Lung (tissue), 11 donors: ENCODE measurements at regions not wholly inside any gene's neighbourhood (a gene's known extent, or its start where the extent isn't known, plus 50 kb on each side); places are given as distances from the start of the nearest gene placed in this dataset.

ENCODE experiments used
- ATAC-seq: fragments of 200-7000 bp; cut with Tn5 transposase; one replicate; pipeline ENCODE4 v1.9.1; 2020; ENCODE audit warnings: moderate number of reproducible peaks; ENCODE audit not compliant: insufficient read depth, low FRiP score
- DNase-seq, 3 donors: peaks; one replicate each; pipeline ENCODE4 v3.0.0-alpha.2; 2013 to 2017
- H3K27ac ChIP-seq, 2 donors: one replicate each; pipeline ENCODE4 v1.5.1; 2013; ENCODE audit warnings: mild to moderate bottlenecking in 2 of 2, moderate library complexity in 2 of 2, control low read depth in 1 of 2, inconsistent platforms in 1 of 2, low read depth in 1 of 2, low read length in 1 of 2
- H3K27me3 ChIP-seq, 3 donors: one replicate each; pipeline ENCODE4 v1.5.1; 2013; ENCODE audit warnings: low read length in 2 of 3; ENCODE audit not compliant: control insufficient read depth in 3 of 3, insufficient read depth in 3 of 3
- H3K36me3 ChIP-seq, 4 donors: one replicate each; pipeline ENCODE4 v1.5.1; 2013; ENCODE audit warnings: low read length in 4 of 4, mild to moderate bottlenecking in 1 of 4, moderate library complexity in 1 of 4; ENCODE audit not compliant: control insufficient read depth in 4 of 4, insufficient read depth in 4 of 4
- H3K4me1 ChIP-seq, 5 donors: one replicate each; pipeline ENCODE4 v1.5.1; 2013; ENCODE audit warnings: low read length in 5 of 5, mild to moderate bottlenecking in 2 of 5, moderate library complexity in 1 of 5; ENCODE audit not compliant: control insufficient read depth in 5 of 5, insufficient read depth in 5 of 5
- H3K4me3 ChIP-seq: one replicate; pipeline ENCODE4 v1.5.1; 2013; ENCODE audit warnings: mild to moderate bottlenecking, control low read depth, moderate library complexity
- H3K9ac ChIP-seq, 2 donors: one replicate each; pipeline ENCODE4 v1.5.1; 2013; ENCODE audit warnings: low read length in 2 of 2, control low read depth in 1 of 2; ENCODE audit not compliant: insufficient read depth in 1 of 2
- H3K9me3 ChIP-seq, 4 donors: one replicate each; pipeline ENCODE4 v1.5.1; 2013; ENCODE audit warnings: low read length in 3 of 4, mild to moderate bottlenecking in 1 of 4, moderate library complexity in 1 of 4; ENCODE audit not compliant: control insufficient read depth in 4 of 4, insufficient read depth in 3 of 4
- WGBS, 2 donors: extraction: QIAGEN DNeasy Blood & Tissue Kit; methylation state at CpG; one replicate each; pipeline ENCODE4 v1.1.7; 2013; 5-methylcytosine and 5-hydroxymethylcytosine counted together
- TF ChIP-seq, protein P1 (sequence below): IDR thresholded peaks from 2 replicates; pipeline ENCODE4 v1.5.1; 2012; ENCODE audit warnings: mild to moderate bottlenecking; ENCODE audit errors: control extremely low read depth, extremely low read depth
- donor health status: control.
- donor health status: control.
- donor health status: Bipolar disorder and iron deficiency.
- donor health status: healthy.
- donor health status: DM: yes; HTN: yes; CAD: no.

DNA sequence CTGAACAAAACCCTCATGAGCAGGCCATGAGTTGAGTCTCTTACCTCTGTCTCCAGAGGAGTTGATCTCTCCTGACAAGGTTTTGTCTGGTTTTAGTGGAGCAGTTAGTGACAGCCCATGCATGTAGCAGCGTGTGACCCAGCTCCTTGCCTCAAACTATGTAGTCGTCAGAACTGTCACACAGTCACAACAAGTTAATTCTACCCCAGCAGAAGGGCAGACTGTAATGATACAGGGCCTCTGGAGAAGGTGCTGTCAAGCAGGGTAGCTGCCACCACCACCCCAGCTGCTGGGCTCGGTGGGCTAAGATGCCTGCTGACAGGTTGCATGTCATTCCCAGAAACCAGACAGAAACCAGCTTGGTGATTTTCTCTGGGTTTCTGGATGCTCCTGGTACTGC, 194.5 kb downstream of the PSAT1 start:
- no peaks in the 10 kb centered on the region for H3K36me3 ChIP-seq
- H3K4me1 ChIP-seq: no peaks in the 10 kb centered on the region
- 70 to 85% methylated on average over 3 of the region's 3 CpGs for WGBS, 2 donors
- DNase-seq (no peak), ATAC-seq (no peak)
- no peaks in the 10 kb centered on the region for H3K27me3 ChIP-seq
- H3K9me3 ChIP-seq: no peaks in the 10 kb centered on the region
- no peak overlapping the region for H3K9ac ChIP-seq
- no peak overlapping the region for H3K27ac ChIP-seq
- no peak overlapping the region for H3K4me3 ChIP-seq
- TF ChIP-seq, protein P1, sequence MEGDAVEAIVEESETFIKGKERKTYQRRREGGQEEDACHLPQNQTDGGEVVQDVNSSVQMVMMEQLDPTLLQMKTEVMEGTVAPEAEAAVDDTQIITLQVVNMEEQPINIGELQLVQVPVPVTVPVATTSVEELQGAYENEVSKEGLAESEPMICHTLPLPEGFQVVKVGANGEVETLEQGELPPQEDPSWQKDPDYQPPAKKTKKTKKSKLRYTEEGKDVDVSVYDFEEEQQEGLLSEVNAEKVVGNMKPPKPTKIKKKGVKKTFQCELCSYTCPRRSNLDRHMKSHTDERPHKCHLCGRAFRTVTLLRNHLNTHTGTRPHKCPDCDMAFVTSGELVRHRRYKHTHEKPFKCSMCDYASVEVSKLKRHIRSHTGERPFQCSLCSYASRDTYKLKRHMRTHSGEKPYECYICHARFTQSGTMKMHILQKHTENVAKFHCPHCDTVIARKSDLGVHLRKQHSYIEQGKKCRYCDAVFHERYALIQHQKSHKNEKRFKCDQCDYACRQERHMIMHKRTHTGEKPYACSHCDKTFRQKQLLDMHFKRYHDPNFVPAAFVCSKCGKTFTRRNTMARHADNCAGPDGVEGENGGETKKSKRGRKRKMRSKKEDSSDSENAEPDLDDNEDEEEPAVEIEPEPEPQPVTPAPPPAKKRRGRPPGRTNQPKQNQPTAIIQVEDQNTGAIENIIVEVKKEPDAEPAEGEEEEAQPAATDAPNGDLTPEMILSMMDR: no peak

GRCh38 chr9:78493166-78493742, 196.3 kb downstream of the PSAT1 start:
- TF ChIP-seq, protein P1: no peak
- H3K4me3 ChIP-seq: no peak overlapping the region
- H3K9me3 ChIP-seq: no peaks in the 10 kb centered on the region
- no peak overlapping the region for H3K9ac ChIP-seq
- H3K27me3 ChIP-seq: no peaks in the 10 kb centered on the region
- no peaks in the 10 kb centered on the region for H3K4me1 ChIP-seq
- WGBS, 2 donors: 83 to 85% methylated on average over 2 of the region's 2 CpGs
- no peaks in the 10 kb centered on the region for H3K36me3 ChIP-seq
- no peak for ATAC-seq
- DNase-seq: no peak
- no peak overlapping the region for H3K27ac ChIP-seq

DNA sequence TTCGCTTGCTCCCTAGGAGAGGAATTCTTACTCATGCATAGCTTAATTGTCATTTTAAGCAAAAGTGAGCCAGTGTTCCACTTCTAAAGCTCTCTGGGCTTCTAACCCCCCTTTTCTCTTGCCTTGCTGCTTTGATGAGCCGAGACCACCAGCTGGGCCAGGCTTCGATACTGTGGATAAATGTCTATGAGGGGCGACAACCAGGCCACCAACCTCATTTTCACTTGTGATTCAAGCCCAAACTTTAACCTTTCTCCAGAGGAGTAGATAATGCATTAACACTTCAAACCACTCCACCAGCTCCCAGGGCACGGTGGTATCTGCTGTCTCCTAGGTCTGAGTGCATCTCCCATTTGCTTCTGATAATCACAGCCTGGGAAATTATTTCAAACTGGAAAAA, 205.6 kb downstream of the PSAT1 start:
- TF ChIP-seq, protein P1: no peak
- Histone ChIP-seq H3K4me1 (no peaks in the 10 kb centered on the region), H3K9me3 (no peaks in the 10 kb centered on the region), H3K27me3 (no peaks in the 10 kb centered on the region), H3K9ac (no peak overlapping the region), H3K27ac (no peak overlapping the region), H3K36me3 (no peaks in the 10 kb centered on the region), H3K4me3 (no peak overlapping the region)
- ATAC-seq: no peak
- DNase-seq: no peak
- WGBS, 2 donors: 63 to 79% methylated on average over 5 of the region's 5 CpGs

- TF ChIP-seq, protein P1: no peak
- Histone ChIP-seq H3K4me1 (no peaks in the 10 kb centered on the region), H3K27me3 (no peaks in the 10 kb centered on the region), H3K9me3 (no peaks in the 10 kb centered on the region), H3K27ac (no peak overlapping the region), H3K36me3 (no peaks in the 10 kb centered on the region), H3K9ac (no peak overlapping the region), H3K4me3 (no peak overlapping the region)
- no peak for DNase-seq
- WGBS, 2 donors: 95 to 98% methylated on average over 2 of the region's 2 CpGs
- ATAC-seq: no peak
Measured at GRCh38 chr9:78505546-78505945, 208.6 kb downstream of the PSAT1 start.
